CD4-positive, alpha-beta T cell treated with Interleukin-2 at 100 ng/mL for 4 hours (primary cell): ENCODE measurements at regions not wholly inside any gene's neighbourhood (a gene's known extent, or its start where the extent isn't known, plus 50 kb on each side); places are given as distances from the start of the nearest gene placed in this dataset.

Source experiments
- DNase-seq: peaks from one replicate; pipeline ENCODE4 v3.0.0-alpha.2; 2020; ENCODE audit warnings: low spot score

DNA sequence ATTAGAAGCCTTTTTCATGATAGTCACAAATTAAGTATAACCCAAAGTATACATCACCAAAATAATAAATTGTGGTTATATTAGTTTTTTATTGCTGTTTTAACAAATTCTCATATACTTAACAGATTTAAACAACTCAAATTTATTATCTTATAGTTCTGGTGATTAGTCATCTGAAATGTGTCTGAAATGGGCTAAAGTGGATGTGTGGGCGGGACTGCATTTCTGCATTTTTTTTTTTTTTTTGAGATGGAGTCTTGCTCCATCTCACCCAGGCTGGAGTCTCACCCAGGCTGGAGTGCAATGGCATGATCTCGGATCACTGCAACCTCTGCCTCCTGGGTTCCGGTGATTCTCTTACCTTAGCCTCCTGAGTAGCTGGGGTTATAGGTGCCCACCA, 891.5 kb upstream of the CELF2 start:
- no peak for DNase-seq

DNA sequence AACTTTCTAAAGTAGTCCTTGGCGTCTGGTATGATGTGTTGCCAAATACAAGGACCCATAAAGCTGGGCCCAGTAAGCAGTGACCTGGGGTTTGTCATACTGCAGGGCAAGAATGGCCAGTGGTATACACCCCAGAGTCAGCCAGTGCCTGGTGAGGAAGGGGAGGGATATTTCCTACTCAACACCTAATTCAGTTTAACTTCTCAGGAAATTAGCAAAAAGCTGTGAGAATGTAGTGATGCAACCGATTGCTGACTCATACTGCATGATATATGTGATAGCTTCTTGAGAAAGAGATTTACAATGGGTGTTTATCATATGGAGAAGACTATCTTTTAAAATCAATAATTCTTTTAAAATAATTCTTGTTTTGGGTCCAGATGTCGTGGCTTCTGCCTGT, 889.3 kb upstream of the CELF2 start:
- no peak for DNase-seq

DNA sequence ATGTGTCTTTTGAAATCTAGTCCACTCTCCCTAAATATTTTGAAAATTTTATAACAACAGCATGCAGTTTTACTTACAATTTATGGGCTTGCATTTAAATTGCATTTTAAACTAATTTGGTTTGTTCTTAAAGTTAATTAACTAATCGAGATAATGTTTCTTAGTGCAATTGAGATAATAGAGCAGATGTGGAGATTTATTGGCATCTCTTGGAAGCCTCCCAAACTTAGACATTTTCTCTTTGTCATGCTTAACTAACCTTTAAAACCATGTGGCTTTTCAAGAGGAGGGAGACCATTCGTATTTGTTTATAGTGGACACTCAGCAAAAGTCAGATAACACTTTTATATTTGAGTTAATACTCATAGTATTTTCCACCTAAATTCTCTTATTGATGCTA, 887.0 kb upstream of the CELF2 start:
- DNase-seq = no peak

DNA sequence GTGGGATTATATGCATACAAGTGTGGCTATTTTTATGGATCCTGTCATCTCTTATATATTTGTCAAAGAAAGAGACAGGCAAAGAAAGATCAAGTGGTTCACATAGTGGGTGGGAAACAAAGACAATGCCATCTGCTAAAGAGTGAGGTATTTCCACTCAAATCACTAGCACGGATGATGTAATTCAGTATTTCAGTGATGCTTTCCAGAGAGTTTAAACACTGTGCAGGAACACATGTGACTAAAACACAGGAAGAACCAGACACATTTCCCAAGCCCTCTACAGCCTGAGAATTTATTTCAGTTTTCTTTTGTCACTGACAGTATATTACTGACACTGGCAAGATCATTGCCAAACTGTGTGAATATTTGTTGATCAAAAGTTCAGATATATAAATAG, 885.7 kb upstream of the CELF2 start:
- no peak for DNase-seq

DNA sequence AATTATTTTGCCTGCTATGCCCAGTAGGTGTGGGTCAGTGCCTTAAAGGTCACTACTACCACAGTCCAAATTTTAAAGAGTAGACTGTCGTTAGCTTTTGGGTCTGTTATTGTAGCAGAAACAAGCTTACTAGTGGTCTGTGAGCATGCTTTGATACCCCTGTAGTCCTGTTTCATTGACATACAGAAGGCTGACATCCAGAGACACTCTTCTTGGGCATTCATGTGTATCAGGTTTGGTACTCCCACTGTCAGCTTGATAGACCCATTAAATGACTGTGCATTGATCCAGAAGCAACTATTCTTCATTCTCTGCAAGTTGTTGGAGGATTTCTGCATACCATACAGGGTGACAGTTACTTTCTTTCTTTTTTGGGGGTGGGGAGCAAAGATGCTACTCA, 884.4 kb upstream of the CELF2 start:
- DNase-seq = no peak

DNA sequence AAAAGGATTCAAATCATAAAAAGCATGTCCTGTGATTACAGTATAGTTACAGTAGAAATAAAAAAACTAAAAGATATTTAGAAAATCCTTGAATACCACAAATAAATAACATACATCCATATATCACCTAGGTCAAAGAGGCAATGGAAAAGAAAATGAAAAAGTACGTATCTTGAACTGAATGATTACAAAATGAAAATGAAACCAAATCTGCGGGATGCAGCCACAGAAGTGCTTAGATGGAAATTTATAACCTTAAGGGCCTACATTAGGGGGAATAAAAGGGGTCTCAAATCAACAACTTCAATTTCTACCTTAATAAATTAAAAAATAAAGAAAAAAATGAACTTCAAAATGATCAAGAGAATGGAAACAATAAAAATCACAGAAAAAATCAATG, 879.0 kb upstream of the CELF2 start:
- no peak for DNase-seq

DNA sequence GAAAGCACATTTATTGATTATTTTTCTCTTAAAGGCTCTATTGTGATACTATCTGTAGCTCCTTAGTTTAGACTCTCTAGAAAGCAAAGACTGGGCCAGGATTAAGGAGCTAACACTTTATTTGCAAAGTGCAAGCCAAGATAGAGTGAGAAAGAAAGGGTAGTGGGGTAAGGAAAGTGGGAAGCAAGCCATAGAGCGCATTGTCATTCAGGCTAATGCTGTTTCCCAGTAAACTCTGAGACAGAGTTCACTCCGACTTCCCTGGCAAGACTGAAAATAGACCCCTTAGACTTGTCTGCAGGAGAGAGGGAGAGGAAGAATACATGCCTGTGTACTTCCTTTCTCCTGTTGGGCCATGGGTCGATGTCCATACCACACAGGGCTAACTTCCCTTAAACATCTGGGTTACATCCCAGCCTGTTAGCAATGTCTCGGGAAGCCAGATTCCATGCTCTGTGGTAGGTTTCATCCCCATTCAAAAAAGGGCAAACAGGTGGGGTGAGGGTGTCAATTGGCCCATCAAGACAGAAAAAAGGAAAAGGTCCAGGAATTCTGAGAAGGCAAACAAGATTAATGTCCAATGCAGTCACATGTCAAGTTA, 875.8 kb upstream of the CELF2 start:
- DNase-seq = no peak

DNA sequence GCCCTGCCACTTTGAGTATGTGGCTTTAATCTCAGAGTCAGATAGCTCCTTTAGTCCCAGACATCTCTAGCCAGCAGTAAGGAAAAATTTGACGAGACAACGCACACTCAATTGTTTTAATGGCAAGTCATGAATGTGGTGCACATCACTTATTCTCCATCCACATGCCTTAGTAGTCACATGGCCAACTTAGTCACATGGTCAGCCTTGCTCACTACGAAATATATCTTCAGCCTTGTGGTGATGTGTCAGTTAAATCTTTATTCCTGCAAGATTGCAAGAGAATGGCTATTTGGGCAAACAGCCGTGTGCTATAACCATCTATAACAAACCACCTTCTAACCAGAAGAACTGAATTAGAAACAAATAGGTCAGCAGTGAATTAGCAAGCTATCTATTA, 871.1 kb upstream of the CELF2 start:
- DNase-seq = no peak

DNA sequence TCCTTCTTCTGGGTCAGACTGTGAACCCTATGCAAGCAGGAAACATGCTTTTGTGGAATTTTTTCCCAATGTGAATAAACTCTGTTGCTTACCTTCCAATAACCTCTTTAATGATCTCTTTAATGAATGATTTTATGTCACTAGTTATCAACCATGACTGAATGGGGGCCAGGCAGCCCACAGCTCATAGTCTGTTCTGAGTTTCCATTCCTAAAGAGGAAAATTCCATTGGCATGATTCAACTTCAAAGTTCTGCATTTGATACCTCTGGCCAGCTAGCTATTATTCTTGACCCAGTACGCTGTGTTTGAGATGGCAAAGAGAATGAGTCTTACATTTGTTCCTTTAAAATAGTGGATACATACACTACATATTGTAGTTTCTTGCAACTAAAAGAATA, 867.8 kb upstream of the CELF2 start:
- DNase-seq = no peak

DNA sequence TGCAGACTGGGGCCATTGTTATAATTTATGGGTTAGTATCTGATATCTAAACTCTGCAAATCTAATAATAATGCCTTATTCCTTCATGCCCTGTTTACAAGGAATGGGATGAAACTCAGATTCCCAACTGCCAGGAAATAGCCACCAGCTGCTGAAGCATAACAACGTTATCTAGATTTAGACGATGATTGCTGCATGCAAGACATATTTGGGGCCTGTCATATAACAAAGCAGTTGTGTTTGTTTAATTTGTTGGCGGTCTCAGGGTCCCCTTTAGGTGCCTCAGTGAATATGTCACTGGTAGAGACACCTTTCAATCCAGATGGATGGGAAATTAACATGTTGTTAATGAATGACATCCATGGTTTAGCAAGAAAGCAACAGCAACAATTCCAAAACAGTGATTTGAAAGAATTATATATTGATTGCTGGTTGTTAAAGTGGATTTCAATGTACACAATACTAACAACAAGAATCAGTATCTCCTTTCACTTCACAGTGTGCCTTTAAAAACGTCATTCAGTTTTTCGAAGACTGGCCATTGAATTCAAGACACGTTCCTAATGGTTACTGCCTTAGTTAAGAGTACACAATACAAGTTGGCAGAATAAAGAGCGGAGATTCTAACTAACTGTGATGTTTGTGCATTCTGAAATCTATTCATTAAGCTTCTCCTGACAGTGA, 860.6 kb upstream of the CELF2 start:
- DNase-seq = no peak

DNA sequence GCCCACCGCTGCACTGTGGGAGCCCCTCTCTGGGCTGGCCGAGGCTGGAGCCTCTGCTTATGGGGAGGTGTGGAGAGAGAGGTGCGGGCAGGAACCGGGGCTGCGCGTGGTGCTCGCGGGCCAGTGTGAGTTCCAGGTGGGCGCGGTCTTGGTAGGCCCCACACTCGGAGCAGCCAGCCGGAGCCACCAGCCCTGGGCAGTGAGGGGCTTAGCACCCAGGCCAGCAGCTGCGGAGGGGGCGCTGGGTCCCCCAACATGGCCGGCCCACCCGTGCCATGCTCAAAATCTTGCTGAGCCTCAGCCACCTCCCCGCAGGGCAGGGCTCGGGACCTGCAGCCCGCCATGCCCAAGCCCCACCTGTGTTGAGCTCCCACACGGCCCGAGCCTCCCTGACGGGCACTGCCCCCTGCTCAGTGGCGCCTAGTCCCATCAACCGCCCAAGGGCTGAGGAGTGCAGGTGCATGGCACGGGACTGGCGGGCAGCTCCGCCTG, 856.8 kb upstream of the CELF2 start:
- DNase-seq = no peak

DNA sequence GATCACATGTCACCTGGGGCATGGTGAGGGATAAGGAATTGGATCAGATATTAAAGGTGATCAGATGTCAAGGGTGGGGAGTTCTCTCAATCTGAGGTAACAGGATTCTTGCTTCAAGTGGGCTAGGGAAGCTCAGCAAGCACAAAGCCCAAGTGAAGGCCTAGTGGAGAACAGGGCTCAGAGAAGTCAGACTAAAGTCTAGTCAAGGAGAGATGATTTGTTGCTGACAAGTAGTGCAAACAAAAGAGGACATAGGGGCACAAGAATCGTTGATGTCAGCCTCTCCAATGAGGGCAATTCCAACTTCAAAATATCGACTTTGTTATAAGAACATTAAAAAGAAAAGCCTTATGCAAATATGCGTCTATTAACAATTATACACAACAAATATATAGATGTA, 852.8 kb upstream of the CELF2 start:
- DNase-seq = no peak

DNA sequence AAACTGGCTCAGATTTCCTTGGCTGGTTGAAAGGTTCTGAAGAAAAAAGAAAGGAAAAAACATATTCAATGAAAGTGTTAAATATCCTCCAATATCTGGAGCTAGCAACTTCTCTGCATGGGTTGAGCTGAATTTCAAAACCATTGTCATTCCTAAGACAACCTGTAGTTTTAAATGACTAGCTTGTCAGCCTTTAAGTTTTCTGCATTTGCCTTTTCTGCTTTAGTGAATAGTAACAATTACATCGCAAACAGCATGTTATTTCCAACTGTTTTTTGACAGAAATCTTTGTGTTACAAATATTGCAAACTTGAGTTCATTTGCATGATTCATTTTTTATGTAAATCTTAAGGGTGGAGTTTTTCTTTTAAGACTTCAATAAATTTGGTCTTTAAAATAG, 852.3 kb upstream of the CELF2 start:
- no peak for DNase-seq

DNA sequence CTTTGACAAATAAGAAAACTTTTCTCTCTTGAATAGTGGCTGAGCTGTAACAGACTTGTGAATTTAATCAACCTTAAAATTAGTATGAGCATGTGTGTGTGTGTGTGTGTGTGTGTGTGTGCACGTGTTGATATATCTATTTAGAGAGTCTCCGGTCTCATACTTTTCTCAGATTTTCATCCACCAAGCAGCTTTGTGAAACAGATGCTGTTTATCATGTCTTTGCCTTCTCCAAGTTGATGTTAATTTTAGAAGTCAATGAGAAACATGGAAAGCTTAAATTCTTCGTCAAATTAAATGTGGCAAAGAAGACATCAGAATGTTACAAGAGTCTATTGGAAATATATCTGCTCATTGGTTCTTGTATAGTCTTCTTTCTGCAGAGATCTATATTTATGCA, 839.2 kb upstream of the CELF2 start:
- no peak for DNase-seq

DNA sequence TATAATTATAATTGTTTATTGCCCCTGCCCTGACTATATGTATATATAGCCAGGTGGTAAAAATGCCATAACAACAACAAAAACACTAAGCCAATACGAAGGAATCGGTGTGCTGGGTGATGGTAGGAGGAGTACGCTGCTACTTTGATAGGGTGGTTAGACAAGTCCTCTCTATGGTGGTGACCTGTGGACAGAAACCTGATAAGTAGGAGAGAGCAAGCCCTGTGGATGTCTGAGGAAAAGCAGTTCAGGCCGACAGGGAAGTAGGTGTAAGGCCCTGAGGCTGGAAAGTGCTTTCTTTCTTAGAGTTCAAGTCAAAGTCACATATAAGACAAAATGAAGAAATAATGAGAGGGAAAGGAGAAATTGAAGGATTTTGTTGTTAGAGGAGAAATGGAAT, 823.8 kb upstream of the CELF2 start:
- DNase-seq = no peak

DNA sequence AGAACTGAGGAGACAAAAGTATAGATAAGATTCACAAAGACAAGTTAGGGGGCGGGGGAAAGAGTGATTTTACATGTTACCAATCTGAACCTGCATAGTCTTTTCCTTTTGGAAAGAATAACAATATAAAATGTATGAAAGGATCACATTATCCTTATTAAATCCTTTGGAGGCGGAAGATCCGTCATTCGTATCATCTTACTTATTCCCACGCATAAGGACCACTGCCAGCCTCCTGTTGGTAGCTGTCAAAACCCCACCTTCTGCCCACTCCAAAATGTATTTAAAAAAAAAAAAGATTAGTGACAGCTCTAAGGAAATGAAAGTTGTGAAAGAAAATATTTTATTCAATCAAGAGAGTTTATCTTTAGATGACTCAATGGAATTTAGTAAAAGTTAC, 821.0 kb upstream of the CELF2 start:
- no peak for DNase-seq

DNA sequence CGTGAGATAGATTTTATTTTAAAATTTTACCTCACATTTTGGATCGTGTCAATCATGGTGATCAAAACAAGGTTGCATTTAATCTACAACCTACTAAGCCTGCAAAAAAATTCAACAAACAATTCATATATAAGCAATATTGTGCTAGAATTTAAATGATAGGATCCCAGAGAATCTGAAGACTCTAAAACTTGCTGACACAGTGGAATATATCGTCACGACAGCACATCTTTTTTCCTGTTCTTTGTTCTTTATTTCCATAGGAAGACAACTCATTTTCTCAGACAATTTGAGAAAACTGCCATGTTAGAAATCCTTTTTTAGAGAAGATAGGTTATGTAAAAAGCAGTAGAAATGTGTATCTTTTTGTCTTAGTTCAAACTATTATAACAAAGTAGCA, 820.2 kb upstream of the CELF2 start:
- DNase-seq = no peak

DNA sequence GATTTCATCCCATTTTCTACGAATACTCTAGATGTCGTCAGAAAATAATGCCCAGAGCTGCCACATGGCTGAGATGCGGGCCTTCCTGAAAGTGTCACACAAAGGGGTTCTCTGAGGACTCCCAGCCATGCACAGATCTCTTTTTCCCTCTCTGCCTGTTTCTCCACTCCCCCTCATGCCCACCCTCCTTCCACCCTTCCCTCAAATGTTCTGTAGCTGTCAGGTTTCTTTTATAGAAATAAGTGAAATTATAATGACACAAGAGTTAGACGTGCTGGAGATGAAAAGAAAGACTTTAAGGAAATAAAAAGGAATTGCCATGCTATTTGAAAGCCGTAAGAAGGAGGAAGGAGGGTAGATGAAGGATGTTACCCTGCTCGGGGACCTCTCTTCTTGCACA, 819.3 kb upstream of the CELF2 start:
- no peak for DNase-seq

DNA sequence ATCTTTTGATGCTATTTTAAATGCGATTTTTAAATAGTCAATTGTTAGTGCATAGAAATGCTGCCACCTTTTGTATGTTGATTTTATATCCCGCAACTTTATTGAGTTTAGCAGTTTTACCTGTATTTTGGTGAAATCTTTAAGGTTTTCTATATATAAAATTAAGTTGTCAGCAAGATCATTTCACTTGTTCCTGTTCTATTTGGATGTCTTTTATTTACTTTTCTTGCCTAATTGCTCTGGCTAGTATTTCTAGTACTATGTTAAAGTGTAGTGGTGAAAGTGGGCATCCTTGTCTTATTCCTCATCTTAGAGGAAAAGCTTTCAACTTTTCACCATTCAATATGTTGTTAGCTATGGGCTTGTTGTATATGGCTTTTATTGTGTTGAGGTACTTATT, 813.3 kb upstream of the CELF2 start:
- no peak for DNase-seq

DNA sequence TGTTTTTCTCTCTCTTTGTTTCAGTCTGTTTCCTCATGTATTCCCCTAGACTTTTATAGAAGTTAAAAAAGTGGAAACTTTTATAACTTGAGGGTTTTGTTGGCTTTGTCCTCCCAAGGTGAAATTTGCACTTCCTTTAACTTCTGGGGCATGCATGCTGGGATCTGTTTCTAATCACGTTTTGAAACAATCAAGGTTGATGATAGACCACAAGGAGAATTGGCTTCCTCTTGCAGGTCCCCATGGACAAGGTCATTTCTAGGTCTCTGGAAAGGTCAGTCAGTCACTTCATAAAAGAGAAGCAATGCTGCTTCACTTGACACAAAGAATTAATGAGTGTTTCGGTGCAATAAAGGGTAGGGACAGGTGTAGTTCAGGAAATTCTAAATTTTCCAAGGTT, 811.8 kb upstream of the CELF2 start:
- no peak for DNase-seq

DNA sequence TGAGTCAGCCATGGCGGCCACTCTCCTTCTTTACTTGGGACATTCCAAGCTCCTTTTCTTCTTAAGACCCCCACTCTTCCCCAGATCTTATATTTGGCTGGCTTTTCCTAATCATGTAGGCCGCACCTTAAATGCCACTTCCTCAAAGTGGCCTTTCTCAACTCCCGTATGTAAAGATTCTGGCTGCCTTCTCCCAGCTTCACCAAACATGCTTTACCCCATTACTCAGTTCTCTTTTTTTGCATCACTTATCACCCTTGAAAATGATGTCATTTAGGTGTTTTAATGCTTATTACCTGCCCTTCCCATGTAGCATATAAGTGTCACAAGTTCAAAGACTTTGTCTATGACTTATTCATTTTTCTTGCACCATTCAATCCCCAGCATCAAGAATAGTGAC, 810.1 kb upstream of the CELF2 start:
- no peak for DNase-seq

DNA sequence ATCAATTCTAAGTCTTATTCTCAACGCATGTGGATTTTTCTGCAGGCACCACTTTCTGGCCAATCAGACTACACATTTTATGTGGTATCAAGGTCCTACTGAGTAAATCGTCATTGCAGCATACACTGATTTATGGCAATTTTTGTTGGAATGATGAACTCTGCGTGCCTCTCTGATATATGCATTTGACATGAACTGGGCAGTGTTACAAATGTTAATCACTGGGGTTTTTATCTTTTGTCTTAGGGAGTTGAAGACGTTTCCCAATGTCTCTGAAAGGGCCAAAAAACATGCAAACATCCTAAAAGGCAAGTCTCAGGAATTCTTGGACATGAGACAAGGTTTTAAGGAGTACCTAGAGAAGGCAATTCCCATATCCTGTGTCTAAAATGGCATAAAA, 809.5 kb upstream of the CELF2 start:
- no peak for DNase-seq

DNA sequence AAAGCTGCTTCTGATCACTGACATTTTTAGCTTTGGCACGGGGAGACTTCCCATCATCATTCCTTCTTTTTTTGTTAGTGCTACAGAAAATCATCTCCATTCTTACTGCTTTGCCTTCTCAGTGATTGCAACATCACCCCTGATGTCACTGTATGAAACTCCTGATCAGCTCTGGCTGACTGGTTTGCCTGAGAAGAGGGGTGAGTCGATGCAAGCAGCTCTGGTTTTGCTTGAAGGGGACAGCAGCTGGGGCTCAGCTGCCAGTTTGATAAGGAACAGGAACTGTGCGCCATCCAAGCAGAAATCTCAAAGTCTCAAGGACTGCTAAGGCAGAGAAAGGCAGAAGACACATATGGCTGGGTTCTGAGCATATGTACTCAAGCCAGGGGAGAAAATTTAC, 808.5 kb upstream of the CELF2 start:
- no peak for DNase-seq

DNA sequence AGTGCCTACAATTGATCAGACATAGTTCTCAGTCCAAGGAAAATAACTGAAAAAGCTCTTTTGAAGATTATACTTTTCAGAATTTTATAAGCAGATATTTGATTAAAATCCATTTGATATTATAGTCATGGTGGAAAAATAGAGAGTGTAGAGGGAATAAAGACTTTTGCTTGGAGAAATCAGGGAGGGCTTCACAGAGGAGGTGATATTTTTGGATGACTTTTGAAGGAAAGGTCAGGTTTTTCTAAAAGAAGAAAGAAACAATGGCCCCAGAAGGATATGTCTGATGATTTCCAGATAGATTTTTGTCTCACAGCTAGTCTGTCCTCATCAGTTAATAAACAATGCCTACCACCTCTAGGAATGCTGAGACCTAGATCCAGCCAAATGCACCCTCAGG, 806.3 kb upstream of the CELF2 start:
- no peak for DNase-seq
